ENCODE measurements at regions not wholly inside any gene's neighbourhood (a gene's known extent, or its start where the extent isn't known, plus 50 kb on each side); places are given as distances from the start of the nearest gene placed in this dataset.

DNA sequence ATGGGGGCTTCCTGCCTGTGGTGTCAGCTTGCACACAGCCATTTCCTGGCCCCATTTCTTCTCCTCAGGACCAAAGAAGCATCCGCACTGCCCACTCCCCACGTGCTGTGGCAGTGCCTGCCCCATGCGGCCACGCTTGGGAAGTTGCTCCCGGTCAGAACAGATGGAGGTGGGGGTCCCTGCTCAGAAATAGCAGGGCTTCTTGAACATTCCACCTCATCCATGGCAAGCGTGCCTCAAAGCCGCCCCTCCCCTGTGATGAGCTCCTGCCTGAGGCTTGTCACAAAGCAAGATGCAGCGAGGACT is 238.2 kb downstream of the SYK start:
- TF ChIP-seq CTCF (IDR thresholded peaks at IDR 0.05): no peak
- TF ChIP-seq POLR2A (IDR thresholded peaks at IDR 0.05): no peak
- no peak for TF ChIP-seq POLR2AphosphoS5 (IDR thresholded peaks at IDR 0.05)
